Superior temporal gyrus (tissue), 1 donor: ENCODE measurements at regions not wholly inside any gene's neighbourhood (a gene's known extent, or its start where the extent isn't known, plus 50 kb on each side); places are given as distances from the start of the nearest gene placed in this dataset.
"Not testable (repeated sequence)": the region's sequence is repeated elsewhere in the genome, so short reads cannot be mapped to it uniquely, and the experiment has no call there.

Experiments used
- DNase-seq: peaks from one replicate; pipeline ENCODE4 v3.0.0-alpha.2; 2016; ENCODE audit errors: extremely low spot score

DNA sequence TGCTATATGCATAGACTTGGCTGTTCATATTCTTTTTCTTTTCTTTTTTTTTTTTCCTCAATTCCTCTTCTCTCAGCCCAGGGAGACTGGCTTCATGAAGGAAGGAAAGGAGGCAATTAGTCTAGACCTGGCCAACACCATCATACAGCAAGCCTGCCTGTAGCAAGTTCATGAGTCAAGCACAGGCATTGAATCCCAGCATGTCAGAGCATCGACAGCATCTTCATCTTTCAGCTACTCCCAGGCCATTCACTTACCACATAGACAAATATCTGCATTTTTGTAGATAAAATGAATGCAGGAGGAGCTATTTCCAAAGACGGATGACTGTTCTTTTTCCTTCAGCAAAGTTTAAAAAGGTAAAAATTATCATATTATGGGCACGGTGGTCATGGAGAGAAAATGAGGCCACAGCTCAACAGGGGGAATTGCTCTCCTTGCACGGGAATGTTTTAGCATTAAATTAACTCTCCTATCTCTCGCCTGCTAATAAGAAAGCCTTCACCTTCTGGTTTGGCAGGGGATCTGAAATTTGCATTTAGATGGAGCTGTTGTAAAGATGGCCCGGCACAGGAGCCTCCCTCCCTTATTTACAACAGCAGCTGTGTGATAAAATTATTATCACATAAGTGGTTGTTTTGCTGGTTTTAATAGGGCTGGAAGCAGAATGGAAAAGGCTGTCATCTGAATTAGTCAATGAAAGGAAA, 626.5 kb upstream of the AUTS2 start:
- DNase-seq = no peak

- DNase-seq = no peak
Measured at GRCh38 chr7:68977385-68978055, 620.8 kb upstream of the AUTS2 start.

- no peak for DNase-seq
Measured at GRCh38 chr7:68978710-68979109, 619.6 kb upstream of the AUTS2 start.

- no peak for DNase-seq
Measured at GRCh38 chr7:68980011-68980410, 618.3 kb upstream of the AUTS2 start.

- not testable (repeated sequence) for DNase-seq
Measured at GRCh38 chr7:68980432-68980831, 617.8 kb upstream of the AUTS2 start.

DNA sequence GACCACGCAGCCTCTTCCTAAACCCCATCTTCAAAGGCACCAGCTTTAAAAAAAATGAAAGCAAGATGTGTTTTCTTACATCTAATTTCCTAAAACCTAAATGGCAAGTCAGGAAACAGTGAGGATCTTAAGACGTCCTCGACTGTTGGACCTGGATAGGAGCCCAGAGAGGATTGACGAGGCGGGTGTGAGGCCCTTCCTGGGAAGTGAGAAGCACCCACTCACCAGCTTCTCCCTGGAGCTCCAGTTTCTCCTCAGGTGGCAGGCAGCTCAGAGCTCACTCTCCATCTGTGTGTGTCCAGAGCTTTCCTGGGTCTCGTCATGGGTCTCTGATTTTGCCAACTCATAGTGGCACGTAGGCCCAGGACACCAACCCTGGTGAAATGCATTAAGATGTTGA, 614.0 kb upstream of the AUTS2 start:
- peak; percentile 41 for DNase-seq

DNA sequence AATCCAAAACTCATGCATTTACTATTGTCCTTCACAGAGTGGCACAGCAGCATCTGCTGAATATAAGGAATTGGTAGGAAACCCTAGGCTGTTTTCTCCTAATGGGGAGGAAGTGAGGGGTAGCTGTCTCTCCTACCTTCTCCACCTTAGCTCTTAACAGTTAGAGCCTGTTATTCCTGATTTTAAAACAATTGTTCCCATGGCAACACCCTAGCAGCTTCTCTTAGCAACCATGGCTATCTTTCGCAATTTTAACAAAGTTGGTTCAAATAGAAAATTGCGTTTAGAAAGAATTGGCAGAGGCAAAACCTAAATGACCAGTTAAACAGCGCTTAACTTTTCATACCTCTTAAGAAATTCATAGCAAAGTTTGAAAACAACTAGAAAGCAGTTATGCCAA, 603.4 kb upstream of the AUTS2 start:
- DNase-seq = no peak

DNA sequence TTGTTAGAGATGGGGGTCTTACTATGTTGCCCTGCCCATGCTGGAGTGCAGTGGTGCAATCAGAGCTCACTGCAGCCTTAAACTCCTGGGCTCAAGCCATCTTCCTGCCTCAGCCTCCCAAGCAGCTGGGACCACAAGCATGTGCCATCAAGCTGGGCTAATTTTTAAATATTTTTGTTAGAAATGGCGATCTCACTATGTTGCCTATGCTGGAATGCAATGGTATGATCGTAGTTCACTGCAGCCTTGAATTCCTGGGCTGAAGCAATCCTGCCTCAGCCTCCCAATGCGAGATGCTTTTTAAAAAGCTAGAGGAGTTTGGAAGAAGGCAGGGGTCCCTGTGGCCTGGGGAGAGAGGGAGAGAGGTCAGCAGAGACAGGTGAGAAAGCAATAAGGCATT, 600.1 kb upstream of the AUTS2 start:
- DNase-seq = no peak

GRCh38 chr7:69002416-69002815, 595.9 kb upstream of the AUTS2 start:
- DNase-seq = no peak

GRCh38 chr7:69012149-69012548, 586.1 kb upstream of the AUTS2 start:
- no peak for DNase-seq

- no peak for DNase-seq
Measured at GRCh38 chr7:69017208-69017607, 581.1 kb upstream of the AUTS2 start.

- DNase-seq = no peak
Measured at GRCh38 chr7:69018200-69018599, 580.1 kb upstream of the AUTS2 start.

GRCh38 chr7:69019437-69019836, 578.8 kb upstream of the AUTS2 start:
- DNase-seq = no peak

DNA sequence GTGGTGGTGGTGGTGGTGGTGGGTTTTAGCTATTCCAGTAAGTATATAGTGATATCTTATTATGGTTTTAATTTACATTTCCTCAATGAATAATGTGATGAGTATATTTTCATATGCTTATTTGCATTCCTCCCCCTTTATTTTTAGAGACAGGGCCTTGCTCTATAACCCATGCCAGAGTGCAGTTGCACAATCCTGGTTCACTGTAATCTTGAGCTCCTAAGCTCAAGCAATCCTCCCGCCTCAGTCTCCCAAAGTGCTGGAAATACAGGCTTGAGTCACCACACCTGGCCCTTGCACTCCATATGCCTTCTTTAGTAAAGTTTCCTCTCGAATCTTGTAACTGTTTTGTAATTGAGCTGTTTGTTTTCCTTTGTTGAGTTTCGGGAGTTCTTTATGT, 577.7 kb upstream of the AUTS2 start:
- no peak for DNase-seq

GRCh38 chr7:69025249-69025648, 573.0 kb upstream of the AUTS2 start:
- no peak for DNase-seq

DNA sequence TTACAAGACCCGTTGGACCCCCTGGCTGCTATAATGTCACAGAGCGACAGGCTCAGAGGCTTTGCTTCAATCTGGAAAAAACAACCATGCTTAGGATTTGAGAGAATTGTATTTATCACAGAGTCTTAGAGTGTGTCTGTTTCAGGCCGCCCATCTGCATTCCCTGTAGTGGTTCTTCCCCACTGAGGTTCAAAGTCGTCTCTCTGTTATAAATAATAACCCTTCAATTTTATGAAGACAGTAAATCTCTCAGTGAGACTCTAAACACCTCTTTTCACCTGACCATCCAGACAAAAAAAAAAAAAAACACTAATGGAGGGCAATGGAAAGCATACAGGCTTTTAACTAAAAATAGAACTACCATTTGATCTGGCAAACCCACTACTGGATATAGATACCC, 565.4 kb upstream of the AUTS2 start:
- DNase-seq = no peak

GRCh38 chr7:69035826-69036225, 562.4 kb upstream of the AUTS2 start:
- DNase-seq = no peak

DNA sequence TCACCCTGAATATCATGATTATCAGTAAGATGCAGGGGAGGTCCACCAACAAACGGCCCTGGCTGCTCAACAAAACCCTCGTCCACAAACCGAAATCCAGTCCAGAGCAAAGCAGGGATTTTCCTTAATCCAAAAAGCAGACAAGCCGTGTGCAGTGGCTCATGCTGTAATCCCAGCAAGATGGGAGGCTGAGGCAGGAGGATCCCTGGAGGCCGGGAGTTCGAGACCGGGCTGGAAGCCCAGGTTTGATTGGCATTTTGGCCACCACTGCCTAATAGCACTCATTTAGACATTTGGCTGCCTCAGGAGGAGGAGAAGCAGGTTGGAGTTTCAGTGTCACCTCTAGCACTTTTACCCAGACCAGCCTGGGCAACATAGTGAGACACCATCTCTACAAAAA, 562.0 kb upstream of the AUTS2 start:
- no peak for DNase-seq

DNA sequence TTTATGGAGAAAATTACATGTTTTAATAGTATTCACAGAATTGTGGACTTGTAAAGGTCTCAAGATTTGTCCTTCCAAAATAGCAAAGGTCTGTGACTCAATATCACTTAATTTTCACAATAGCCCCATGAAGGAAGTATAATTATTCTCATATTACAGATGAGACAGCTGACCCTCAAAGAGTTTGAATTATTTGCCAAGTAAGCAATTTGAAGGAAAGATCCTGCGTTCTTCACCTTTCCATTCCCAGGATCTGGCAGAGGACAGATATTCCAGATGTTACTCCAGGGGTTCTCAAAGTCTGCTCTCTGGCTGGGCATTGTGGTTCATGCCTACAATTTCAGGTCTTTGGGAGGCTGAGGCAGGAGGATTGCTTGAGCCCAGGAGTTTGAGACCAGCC, 559.4 kb upstream of the AUTS2 start:
- DNase-seq = no peak

DNA sequence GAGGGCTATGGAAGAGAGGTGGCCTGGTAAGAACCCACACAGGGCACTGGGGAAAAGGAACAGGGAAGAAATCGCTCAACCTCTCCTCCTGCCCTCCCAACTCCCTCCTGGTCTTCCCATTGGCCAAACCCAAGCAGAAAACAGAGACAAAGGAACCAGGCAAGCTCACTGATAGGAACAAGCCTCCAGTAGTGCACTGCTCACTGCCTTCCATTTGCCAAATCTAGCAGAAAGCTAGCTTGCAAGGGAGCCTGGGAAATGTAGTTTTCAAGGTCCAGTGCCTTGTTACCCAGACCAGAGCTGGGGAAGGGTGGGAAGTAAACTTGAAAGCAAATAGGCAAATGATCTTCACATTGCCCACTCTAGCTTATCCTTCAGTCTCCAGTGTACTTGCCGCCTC, 556.1 kb upstream of the AUTS2 start:
- no peak for DNase-seq

GRCh38 chr7:69047151-69047754, 551.0 kb upstream of the AUTS2 start:
- no peak for DNase-seq

DNA sequence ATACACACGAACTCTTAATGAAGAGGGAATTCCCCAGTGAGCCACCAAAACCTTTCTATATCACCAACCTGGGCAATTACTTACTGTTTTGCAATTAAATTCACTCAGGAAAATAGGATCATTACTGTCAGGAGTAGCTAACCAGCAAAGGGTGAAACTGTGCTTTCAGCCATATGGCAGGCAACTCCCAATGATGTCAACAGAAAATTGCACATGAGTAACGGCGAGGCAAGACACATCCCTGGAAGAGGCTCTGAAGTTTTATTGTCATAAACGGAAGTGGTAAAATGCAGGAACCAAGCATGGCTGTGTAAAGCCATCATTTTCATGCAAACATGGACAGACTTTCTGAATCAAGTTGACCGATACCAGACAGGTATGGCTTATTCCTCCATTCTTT, 548.9 kb upstream of the AUTS2 start:
- no peak for DNase-seq

- DNase-seq = no peak
Measured at GRCh38 chr7:69052447-69052846, 545.8 kb upstream of the AUTS2 start.
